GM12878 (cell line): ENCODE measurements at regions not wholly inside any gene's neighbourhood (a gene's known extent, or its start where the extent isn't known, plus 50 kb on each side); places are given as distances from the start of the nearest gene placed in this dataset.

Experiments used
- ATAC-seq: fragments of 200-7000 bp; cut with Tn5 transposase; 3 replicates; pipeline ENCODE4 v1.9.1; 2020; ENCODE audit warnings: mild to moderate bottlenecking, moderate library complexity
- BruUV-seq: library from RNA; stranded (reverse); fragments of 400-500 nt; replicated peaks from 2 replicates; lab custom pipeline; 2021; lab: Mats Ljungman, UMichigan
- CTCF ChIA-PET: fragments of 300-600 bp; sonication (Branson Sonifier 250); formaldehyde crosslinking; extraction: SDS; loops from one replicate; lab custom pipeline; 2021; ENCODE audit warnings: inconsistent platforms; lab: Yijun Ruan, JAX
- POLR2A ChIA-PET: fragments of 350-600 bp; formaldehyde crosslinking; extraction: SDS; loops from one replicate; lab custom pipeline; 2021; ENCODE audit warnings: inconsistent platforms; lab: Charles Lee
- RAD21 ChIA-PET: fragments of 300-600 bp; sonication (Branson Sonifier 250); formaldehyde crosslinking; loops from one replicate; lab custom pipeline; 2023; ENCODE audit warnings: antibody characterized with exemption; ENCODE audit not compliant: unreplicated experiment; lab: Charles Lee
- SMC1A ChIA-PET: fragments of 300-600 bp; sonication (Branson Sonifier 250); formaldehyde crosslinking; loops from one replicate; lab custom pipeline; 2023; ENCODE audit not compliant: unreplicated experiment, uncharacterized antibody; lab: Charles Lee
- DNase-seq: peaks from one replicate; pipeline ENCODE4 v3.0.0-alpha.2; 2011; ENCODE audit warnings: low read depth, low spot score
- FAIRE-seq: peaks from 3 replicates; lab custom pipeline; 2011; peaks lifted over from hg19 to GRCh38; lab: Jason Lieb, UNC
- H2AFZ ChIP-seq: 2 replicates; pipeline ENCODE4 v1.6.0; 2011; ENCODE audit warnings: low read depth, low read length, control low read depth; ENCODE audit not compliant: control insufficient read depth
- H3K27ac ChIP-seq: 2 replicates; pipeline ENCODE4 v1.5.1; 2011; ENCODE audit warnings: control low read depth; ENCODE audit not compliant: control insufficient read depth, insufficient read depth
- H3K27me3 ChIP-seq, 2 experiments: replicated peaks in 1 of 2; 2 replicates each; pipeline versions ENCODE4 v1.6.0 to v1.6.1; 2011; ENCODE audit warnings: low read length in 1 of 2; ENCODE audit not compliant: control insufficient read depth in 2 of 2, insufficient read depth in 2 of 2
- H3K36me3 ChIP-seq, 2 experiments: 2 replicates each; pipeline ENCODE4 v1.5.1; 2011; ENCODE audit warnings: low read length in 1 of 2; ENCODE audit not compliant: control insufficient read depth in 2 of 2, insufficient read depth in 2 of 2
- H3K4me1 ChIP-seq: 2 replicates; pipeline ENCODE4 v1.6.1; 2011; ENCODE audit warnings: mild to moderate bottlenecking, low read length, moderate library complexity, mixed read lengths; ENCODE audit not compliant: control insufficient read depth, insufficient read depth
- H3K4me2 ChIP-seq: 2 replicates; pipeline ENCODE4 v1.6.0; 2011; ENCODE audit warnings: control low read depth; ENCODE audit not compliant: control insufficient read depth, insufficient read depth
- H3K4me3 ChIP-seq: fragments of 200-600 bp; sonication (generic); 2 replicates; pipeline ENCODE4 v1.5.1; 2016
- H3K79me2 ChIP-seq: 2 replicates; pipeline ENCODE4 v1.6.0; 2011; ENCODE audit warnings: low read length; ENCODE audit not compliant: control insufficient read depth, insufficient read depth
- H3K9ac ChIP-seq: 2 replicates; pipeline ENCODE4 v1.8.0; 2011; ENCODE audit warnings: low read length, control low read depth, mixed read lengths; ENCODE audit not compliant: control insufficient read depth, insufficient read depth
- H3K9me3 ChIP-seq: replicated peaks from 3 replicates; pipeline ENCODE4 v1.5.1; 2011; ENCODE audit warnings: mild to moderate bottlenecking, low read length; ENCODE audit not compliant: control insufficient read depth, insufficient read depth
- H4K20me1 ChIP-seq: 2 replicates; pipeline ENCODE4 v1.6.0; 2011; ENCODE audit not compliant: control insufficient read depth, insufficient read depth
- CBFB ChIP-seq: IDR thresholded peaks from 2 replicates; pipeline ENCODE4 v1.6.1; 2016; ENCODE audit warnings: antibody characterized with exemption, low read depth
- CBX5 ChIP-seq: sonication (generic); IDR thresholded peaks from 2 replicates; pipeline ENCODE4 v1.6.1; 2016; ENCODE audit warnings: low read depth, moderate library complexity, mild to moderate bottlenecking, inconsistent platforms
- FOS ChIP-seq: IDR thresholded peaks from 3 replicates; pipeline ENCODE4 v1.6.1; 2011; ENCODE audit warnings: borderline replicate concordance; ENCODE audit not compliant: insufficient read length; ENCODE audit errors: extremely low read depth
- JUNB ChIP-seq: IDR thresholded peaks from 2 replicates; pipeline ENCODE4 v1.6.1; 2016; ENCODE audit warnings: antibody characterized with exemption, mild to moderate bottlenecking
- KLF5 ChIP-seq: fragments of 450-650 bp; IDR thresholded peaks from 2 replicates; pipeline ENCODE4 v1.6.1; 2014; ENCODE audit warnings: mild to moderate bottlenecking; ENCODE audit not compliant: partially characterized antibody
- MTA3 ChIP-seq: IDR thresholded peaks from 2 replicates; pipeline ENCODE4 v1.6.1; 2012; ENCODE audit warnings: low read length, inconsistent platforms, borderline replicate concordance
- PAX8 ChIP-seq: fragments of 450-650 bp; IDR thresholded peaks from 2 replicates; pipeline ENCODE4 v1.6.1; 2017; ENCODE audit warnings: mild to moderate bottlenecking, moderate library complexity
- RAD51 ChIP-seq: fragments of 450-650 bp; IDR thresholded peaks from 2 replicates; pipeline ENCODE4 v1.6.1; 2016; ENCODE audit warnings: moderate library complexity, mild to moderate bottlenecking, inconsistent platforms
- RELA ChIP-seq: fragments of 450-650 bp; IDR thresholded peaks from 2 replicates; pipeline ENCODE4 v1.8.0; 2014; ENCODE audit warnings: borderline replicate concordance; ENCODE audit not compliant: partially characterized antibody
- RUNX3 ChIP-seq: IDR thresholded peaks from 2 replicates; pipeline ENCODE4 v1.6.1; 2012; ENCODE audit warnings: low read length, inconsistent platforms
- SMAD5 ChIP-seq: IDR thresholded peaks from 2 replicates; pipeline ENCODE4 v1.6.1; 2016; ENCODE audit warnings: antibody characterized with exemption, low read depth
- TCF12 ChIP-seq: IDR thresholded peaks from 2 replicates; pipeline ENCODE4 v1.6.1; 2011; ENCODE audit warnings: low read depth, mild to moderate bottlenecking, low read length
- WRNIP1 ChIP-seq: IDR thresholded peaks from 2 replicates; pipeline ENCODE4 v1.6.1; 2011; ENCODE audit warnings: low read depth, low read length, improper control_type of control experiment, borderline replicate concordance
- ZNF622 ChIP-seq: fragments of 450-650 bp; IDR thresholded peaks from 2 replicates; pipeline ENCODE4 v1.6.1; 2017; ENCODE audit warnings: mild to moderate bottlenecking, inconsistent platforms
- in situ Hi-C: fragments of 300-500 bp; cut with MboI; formaldehyde crosslinking; loops from 9 replicates; pipeline ENCODE4 v1.14.3; 2018; ENCODE audit warnings: mixed read lengths
- intact Hi-C: fragments of 100-400 bp; cut with micrococcal nuclease; formaldehyde crosslinking; loops from one replicate; pipeline ENCODE4 v1.14.2; 2022; ENCODE audit not compliant: unreplicated experiment
- TF ChIP-seq, protein P1 (sequence below): fragments of 450-650 bp; IDR thresholded peaks from 2 replicates; pipeline ENCODE4 v1.6.1; 2017; ENCODE audit warnings: mild to moderate bottlenecking, moderate library complexity
- TF ChIP-seq, protein P2 (sequence below): fragments of 450-650 bp; IDR thresholded peaks from 2 replicates; pipeline ENCODE4 v1.6.1; 2018; ENCODE audit warnings: mild to moderate bottlenecking, low read depth, moderate library complexity; ENCODE audit not compliant: partially characterized antibody
- TF ChIP-seq, protein P3 (sequence below): fragments of 450-650 bp; IDR thresholded peaks from 2 replicates; pipeline ENCODE4 v1.6.1; 2016; ENCODE audit warnings: mild to moderate bottlenecking, moderate library complexity, borderline replicate concordance

DNA sequence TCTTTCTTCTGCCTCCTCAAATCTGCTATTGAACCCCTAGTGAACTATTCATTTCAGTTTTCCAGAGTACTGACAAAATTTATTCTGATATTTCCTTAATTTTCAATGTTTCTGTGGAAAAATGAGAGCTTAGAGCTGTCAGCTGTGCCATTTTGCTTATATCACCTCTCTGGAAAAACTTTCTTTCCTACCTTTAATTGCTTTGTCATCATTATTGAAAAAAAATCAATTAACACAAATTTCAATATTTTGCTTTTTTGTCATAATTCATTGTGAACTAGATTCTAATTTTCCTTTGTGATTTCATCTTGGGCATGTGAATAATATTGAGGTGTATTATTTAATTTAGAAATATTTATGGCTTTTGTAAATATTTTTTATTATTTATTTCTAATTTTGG, 126.5 kb downstream of the C1orf94 start:
- no peak for ATAC-seq
- ChIA-PET POLR2A (no interaction called here), RAD21 (interaction anchor here (0.7 kb wide), 1 partner anchor 1771 kb away, joined by 3 read pairs; no protein-coding TSS in a partner anchor), CTCF (no interaction called here), SMC1A (no interaction called here)
- Histone ChIP-seq H3K4me1 (no peaks in the 10 kb centered on the region), H4K20me1 (no peaks in the 10 kb centered on the region), H2AFZ (no peak overlapping the region), H3K9ac (no peak overlapping the region), H3K27me3 (no peaks in the 10 kb centered on the region; a peak in 1 of 4 replicates), H3K9me3 (no peaks in the 10 kb centered on the region; the same call in 2 of the 3 replicates), H3K79me2 (no peaks in the 10 kb centered on the region), H3K4me2 (no peak overlapping the region), H3K27ac (no peak overlapping the region), H3K4me3 (no peak overlapping the region), H3K36me3 (no peaks in the 10 kb centered on the region)
- no TSS peak for BruUV-seq
- FAIRE-seq: no peak
- intact Hi-C loops (no loop called here), in situ Hi-C loops (no loop called here)
- no peak for DNase-seq
- TF ChIP-seq WRNIP1 (no peak), SMAD5 (no peak), CBFB (no peak), RUNX3 (no peak), KLF5 (no peak), FOS (no peak), MTA3 (no peak), RELA (no peak), PAX8 (no peak), JUNB (no peak), TCF12 (no peak), RAD51 (no peak), CBX5 (no peak), ZNF622 (no peak)
- TF ChIP-seq, protein P1, sequence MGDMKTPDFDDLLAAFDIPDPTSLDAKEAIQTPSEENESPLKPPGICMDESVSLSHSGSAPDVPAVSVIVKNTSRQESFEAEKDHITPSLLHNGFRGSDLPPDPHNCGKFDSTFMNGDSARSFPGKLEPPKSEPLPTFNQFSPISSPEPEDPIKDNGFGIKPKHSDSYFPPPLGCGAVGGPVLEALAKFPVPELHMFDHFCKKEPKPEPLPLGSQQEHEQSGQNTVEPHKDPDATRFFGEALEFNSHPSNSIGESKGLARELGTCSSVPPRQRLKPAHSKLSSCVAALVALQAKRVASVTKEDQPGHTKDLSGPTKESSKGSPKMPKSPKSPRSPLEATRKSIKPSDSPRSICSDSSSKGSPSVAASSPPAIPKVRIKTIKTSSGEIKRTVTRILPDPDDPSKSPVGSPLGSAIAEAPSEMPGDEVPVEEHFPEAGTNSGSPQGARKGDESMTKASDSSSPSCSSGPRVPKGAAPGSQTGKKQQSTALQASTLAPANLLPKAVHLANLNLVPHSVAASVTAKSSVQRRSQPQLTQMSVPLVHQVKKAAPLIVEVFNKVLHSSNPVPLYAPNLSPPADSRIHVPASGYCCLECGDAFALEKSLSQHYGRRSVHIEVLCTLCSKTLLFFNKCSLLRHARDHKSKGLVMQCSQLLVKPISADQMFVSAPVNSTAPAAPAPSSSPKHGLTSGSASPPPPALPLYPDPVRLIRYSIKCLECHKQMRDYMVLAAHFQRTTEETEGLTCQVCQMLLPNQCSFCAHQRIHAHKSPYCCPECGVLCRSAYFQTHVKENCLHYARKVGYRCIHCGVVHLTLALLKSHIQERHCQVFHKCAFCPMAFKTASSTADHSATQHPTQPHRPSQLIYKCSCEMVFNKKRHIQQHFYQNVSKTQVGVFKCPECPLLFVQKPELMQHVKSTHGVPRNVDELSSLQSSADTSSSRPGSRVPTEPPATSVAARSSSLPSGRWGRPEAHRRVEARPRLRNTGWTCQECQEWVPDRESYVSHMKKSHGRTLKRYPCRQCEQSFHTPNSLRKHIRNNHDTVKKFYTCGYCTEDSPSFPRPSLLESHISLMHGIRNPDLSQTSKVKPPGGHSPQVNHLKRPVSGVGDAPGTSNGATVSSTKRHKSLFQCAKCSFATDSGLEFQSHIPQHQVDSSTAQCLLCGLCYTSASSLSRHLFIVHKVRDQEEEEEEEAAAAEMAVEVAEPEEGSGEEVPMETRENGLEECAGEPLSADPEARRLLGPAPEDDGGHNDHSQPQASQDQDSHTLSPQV: no peak
- TF ChIP-seq, protein P2, sequence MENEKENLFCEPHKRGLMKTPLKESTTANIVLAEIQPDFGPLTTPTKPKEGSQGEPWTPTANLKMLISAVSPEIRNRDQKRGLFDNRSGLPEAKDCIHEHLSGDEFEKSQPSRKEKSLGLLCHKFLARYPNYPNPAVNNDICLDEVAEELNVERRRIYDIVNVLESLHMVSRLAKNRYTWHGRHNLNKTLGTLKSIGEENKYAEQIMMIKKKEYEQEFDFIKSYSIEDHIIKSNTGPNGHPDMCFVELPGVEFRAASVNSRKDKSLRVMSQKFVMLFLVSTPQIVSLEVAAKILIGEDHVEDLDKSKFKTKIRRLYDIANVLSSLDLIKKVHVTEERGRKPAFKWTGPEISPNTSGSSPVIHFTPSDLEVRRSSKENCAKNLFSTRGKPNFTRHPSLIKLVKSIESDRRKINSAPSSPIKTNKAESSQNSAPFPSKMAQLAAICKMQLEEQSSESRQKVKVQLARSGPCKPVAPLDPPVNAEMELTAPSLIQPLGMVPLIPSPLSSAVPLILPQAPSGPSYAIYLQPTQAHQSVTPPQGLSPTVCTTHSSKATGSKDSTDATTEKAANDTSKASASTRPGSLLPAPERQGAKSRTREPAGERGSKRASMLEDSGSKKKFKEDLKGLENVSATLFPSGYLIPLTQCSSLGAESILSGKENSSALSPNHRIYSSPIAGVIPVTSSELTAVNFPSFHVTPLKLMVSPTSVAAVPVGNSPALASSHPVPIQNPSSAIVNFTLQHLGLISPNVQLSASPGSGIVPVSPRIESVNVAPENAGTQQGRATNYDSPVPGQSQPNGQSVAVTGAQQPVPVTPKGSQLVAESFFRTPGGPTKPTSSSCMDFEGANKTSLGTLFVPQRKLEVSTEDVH: no peak
- TF ChIP-seq, protein P3, sequence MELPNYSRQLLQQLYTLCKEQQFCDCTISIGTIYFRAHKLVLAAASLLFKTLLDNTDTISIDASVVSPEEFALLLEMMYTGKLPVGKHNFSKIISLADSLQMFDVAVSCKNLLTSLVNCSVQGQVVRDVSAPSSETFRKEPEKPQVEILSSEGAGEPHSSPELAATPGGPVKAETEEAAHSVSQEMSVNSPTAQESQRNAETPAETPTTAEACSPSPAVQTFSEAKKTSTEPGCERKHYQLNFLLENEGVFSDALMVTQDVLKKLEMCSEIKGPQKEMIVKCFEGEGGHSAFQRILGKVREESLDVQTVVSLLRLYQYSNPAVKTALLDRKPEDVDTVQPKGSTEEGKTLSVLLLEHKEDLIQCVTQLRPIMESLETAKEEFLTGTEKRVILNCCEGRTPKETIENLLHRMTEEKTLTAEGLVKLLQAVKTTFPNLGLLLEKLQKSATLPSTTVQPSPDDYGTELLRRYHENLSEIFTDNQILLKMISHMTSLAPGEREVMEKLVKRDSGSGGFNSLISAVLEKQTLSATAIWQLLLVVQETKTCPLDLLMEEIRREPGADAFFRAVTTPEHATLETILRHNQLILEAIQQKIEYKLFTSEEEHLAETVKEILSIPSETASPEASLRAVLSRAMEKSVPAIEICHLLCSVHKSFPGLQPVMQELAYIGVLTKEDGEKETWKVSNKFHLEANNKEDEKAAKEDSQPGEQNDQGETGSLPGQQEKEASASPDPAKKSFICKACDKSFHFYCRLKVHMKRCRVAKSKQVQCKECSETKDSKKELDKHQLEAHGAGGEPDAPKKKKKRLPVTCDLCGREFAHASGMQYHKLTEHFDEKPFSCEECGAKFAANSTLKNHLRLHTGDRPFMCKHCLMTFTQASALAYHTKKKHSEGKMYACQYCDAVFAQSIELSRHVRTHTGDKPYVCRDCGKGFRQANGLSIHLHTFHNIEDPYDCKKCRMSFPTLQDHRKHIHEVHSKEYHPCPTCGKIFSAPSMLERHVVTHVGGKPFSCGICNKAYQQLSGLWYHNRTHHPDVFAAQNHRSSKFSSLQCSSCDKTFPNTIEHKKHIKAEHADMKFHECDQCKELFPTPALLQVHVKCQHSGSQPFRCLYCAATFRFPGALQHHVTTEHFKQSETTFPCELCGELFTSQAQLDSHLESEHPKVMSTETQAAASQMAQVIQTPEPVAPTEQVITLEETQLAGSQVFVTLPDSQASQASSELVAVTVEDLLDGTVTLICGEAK: no peak
